HepG2 (cell line): ENCODE measurements at regions not wholly inside any gene's neighbourhood (a gene's known extent, or its start where the extent isn't known, plus 50 kb on each side); places are given as distances from the start of the nearest gene placed in this dataset.

ENCODE experiments used
- ETV5 ChIP-seq: IDR thresholded peaks from 2 replicates; pipeline ENCODE4 v1.6.1; 2018; ENCODE audit warnings: missing biosample characterization, missing genetic modification reagents, inconsistent platforms, borderline replicate concordance
- FOXJ3 ChIP-seq: sonication (generic); formaldehyde crosslinking; IDR thresholded peaks from 2 replicates; pipeline ENCODE4 v1.4.0; 2020; ENCODE audit warnings: missing genetic modification reagents, mild to moderate bottlenecking, borderline replicate concordance
- GMEB1 ChIP-seq: sonication (generic); formaldehyde crosslinking; IDR thresholded peaks from 2 replicates; pipeline ENCODE4 v1.5.1; 2020; ENCODE audit warnings: missing genetic modification reagents, mild to moderate bottlenecking, borderline replicate concordance
- MED13 ChIP-seq: sonication (generic); formaldehyde crosslinking; IDR thresholded peaks from 2 replicates; pipeline ENCODE4 v1.5.0; 2020; ENCODE audit warnings: missing genetic modification reagents
- RAD21 ChIP-seq: fragments of 450-650 bp; formaldehyde crosslinking; IDR thresholded peaks from 2 replicates; pipeline ENCODE4 v1.5.0; 2020; ENCODE audit warnings: mild to moderate bottlenecking
- RFXAP ChIP-seq: sonication (generic); formaldehyde crosslinking; IDR thresholded peaks from 2 replicates; pipeline ENCODE4 v1.4.0; 2020; ENCODE audit warnings: missing genetic modification reagents, borderline replicate concordance
- RNF2 ChIP-seq: fragments of 450-650 bp; conservative IDR thresholded peaks from 2 replicates; pipeline ENCODE4 v1.6.1; 2016; ENCODE audit warnings: low read depth
- SIX1 ChIP-seq: sonication (generic); formaldehyde crosslinking; IDR thresholded peaks from 2 replicates; pipeline ENCODE4 v1.4.0; 2020; ENCODE audit warnings: missing genetic modification reagents, borderline replicate concordance
- SOX13 ChIP-seq, 3 experiments: fragments of 450-650 bp in 1 of 3; sonication (generic) in 1 of 3; formaldehyde crosslinking in 1 of 3; IDR thresholded peaks in 2 of 3; conservative IDR thresholded peaks in 1 of 3; 2 replicates each; pipeline versions ENCODE4 v1.5.0 to v1.6.1; 2016 to 2020; ENCODE audit warnings: antibody characterized with exemption in 1 of 3, mild to moderate bottlenecking in 1 of 3, missing compliant biosample characterization in 1 of 3, missing genetic modification reagents in 1 of 3, moderate library complexity in 1 of 3
- ZBTB7A ChIP-seq: sonication (generic); formaldehyde crosslinking; IDR thresholded peaks from 2 replicates; pipeline ENCODE4 v1.8.0; 2022; ENCODE audit warnings: mild to moderate bottlenecking, missing genetic modification reagents
- ZFP82 ChIP-seq: sonication (generic); formaldehyde crosslinking; IDR thresholded peaks from 2 replicates; pipeline ENCODE4 v1.5.1; 2020; ENCODE audit warnings: mild to moderate bottlenecking, missing genetic modification reagents, borderline replicate concordance
- ZNF224 ChIP-seq: sonication (generic); formaldehyde crosslinking; IDR thresholded peaks from 2 replicates; pipeline ENCODE4 v1.5.0; 2020; ENCODE audit warnings: mild to moderate bottlenecking, missing genetic modification reagents
- ZNF614 ChIP-seq: IDR thresholded peaks from 2 replicates; pipeline ENCODE4 v1.6.1; 2018; ENCODE audit warnings: missing biosample characterization, missing genetic modification reagents, inconsistent platforms, borderline replicate concordance
- ZNF883 ChIP-seq: sonication (generic); formaldehyde crosslinking; IDR thresholded peaks from 2 replicates; pipeline ENCODE4 v1.5.1; 2020; ENCODE audit warnings: mild to moderate bottlenecking, missing genetic modification reagents; ENCODE audit errors: not compliant biosample characterization
- TF ChIP-seq, protein P1 (sequence below): sonication (generic); formaldehyde crosslinking; IDR thresholded peaks from 2 replicates; pipeline ENCODE4 v1.5.1; 2020; ENCODE audit warnings: mild to moderate bottlenecking, missing genetic modification reagents
- TF ChIP-seq, protein P2 (sequence below): sonication (generic); formaldehyde crosslinking; IDR thresholded peaks from 2 replicates; pipeline ENCODE4 v1.8.0; 2023; ENCODE audit warnings: mild to moderate bottlenecking, missing genetic modification reagents
- TF ChIP-seq, protein P3 (sequence below): sonication (generic); formaldehyde crosslinking; IDR thresholded peaks from 2 replicates; pipeline ENCODE4 v1.4.0; 2020; ENCODE audit warnings: mild to moderate bottlenecking, missing genetic modification reagents
- TF ChIP-seq, protein P4 (sequence below): sonication (generic); formaldehyde crosslinking; IDR thresholded peaks from 2 replicates; pipeline ENCODE4 v1.8.0; 2022; ENCODE audit warnings: missing genetic modification reagents, low read depth, mild to moderate bottlenecking, borderline replicate concordance

DNA sequence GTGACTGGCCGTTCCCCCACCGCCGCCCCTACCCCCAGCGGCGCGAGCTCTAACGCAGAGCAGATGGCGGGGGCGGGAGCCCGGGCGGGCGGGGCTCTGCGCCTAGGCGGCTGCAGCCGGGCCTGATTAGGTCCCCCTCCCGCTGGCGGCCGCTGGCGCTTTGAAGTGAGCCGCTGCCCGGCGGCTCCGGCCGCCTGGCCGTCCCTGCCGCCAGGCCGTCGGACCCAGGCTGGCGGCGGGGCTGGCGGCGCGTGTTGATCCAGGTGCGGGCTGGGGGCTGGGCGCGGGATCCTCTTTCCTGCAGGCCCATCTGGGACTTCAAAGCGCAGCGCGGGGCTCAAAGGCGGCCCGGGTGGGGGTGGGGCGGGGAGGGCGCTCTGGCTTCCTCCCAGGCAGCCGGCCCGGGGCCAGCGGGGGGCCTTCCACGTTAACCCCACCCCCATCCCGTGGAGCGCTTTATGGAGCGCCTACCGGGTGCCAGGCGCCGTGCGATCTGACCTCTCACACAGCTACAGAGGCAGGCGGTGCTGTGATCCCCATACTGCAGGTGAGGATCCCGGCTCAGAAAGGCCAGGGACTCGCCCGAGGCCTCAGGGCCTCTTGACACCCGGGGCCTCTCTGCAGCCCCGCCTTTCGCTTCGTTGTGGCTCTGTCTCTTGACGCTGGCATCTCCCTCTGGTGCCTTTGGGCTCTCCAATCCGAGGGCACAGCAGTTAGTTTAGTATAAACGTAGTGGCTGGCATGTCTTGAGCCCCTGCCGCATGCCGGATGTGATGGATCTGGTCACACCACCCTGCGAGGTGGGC lies 80.0 kb upstream of the NKD1 start (continued):
- TF ChIP-seq GMEB1 (CRISPR knock-in tag): no peak
- peak; percentile 83 for TF ChIP-seq RNF2
- TF ChIP-seq RFXAP (CRISPR knock-in tag): peak; percentile 49; the same call in 1 of the 2 replicates
- peak; percentile 84; the same call in 1 of the 2 replicates for TF ChIP-seq ETV5 (CRISPR knock-in tag)
- TF ChIP-seq, protein P1, sequence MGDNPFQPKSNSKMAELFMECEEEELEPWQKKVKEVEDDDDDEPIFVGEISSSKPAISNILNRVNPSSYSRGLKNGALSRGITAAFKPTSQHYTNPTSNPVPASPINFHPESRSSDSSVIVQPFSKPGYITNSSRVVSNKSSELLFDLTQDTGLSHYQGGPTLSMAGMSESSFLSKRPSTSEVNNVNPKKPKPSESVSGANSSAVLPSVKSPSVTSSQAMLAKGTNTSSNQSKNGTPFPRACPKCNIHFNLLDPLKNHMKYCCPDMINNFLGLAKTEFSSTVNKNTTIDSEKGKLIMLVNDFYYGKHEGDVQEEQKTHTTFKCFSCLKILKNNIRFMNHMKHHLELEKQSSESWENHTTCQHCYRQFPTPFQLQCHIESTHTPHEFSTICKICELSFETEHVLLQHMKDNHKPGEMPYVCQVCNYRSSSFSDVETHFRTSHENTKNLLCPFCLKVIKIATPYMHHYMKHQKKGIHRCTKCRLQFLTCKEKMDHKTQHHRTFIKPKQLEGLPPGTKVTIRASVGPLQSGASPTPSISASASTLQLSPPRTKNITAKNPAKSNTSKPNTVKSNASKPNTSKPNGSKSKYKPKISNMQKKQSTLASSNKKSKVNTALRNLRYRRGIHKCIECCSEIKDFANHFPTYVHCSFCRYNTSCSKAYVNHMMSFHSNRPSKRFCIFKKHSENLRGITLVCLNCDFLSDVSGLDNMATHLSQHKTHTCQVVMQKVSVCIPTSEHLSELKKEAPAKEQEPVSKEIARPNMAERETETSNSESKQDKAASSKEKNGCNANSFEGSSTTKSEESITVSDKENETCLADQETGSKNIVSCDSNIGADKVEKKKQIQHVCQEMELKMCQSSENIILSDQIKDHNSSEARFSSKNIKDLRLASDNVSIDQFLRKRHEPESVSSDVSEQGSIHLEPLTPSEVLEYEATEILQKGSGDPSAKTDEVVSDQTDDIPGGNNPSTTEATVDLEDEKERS (CRISPR knock-in tag): peak; percentile 80; the same call in 1 of the 2 replicates
- peak; percentile 26 for TF ChIP-seq ZNF883 (CRISPR knock-in tag)
- TF ChIP-seq, protein P2, sequence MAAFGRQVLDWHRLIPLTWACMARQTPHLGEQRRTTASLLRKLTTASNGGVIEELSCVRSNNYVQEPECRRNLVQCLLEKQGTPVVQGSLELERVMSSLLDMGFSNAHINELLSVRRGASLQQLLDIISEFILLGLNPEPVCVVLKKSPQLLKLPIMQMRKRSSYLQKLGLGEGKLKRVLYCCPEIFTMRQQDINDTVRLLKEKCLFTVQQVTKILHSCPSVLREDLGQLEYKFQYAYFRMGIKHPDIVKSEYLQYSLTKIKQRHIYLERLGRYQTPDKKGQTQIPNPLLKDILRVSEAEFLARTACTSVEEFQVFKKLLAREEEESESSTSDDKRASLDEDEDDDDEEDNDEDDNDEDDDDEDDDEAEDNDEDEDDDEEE: no peak; the same call in 1 of the 2 replicates
- TF ChIP-seq ZNF224 (CRISPR knock-in tag): peak; percentile 67; the same call in 1 of the 2 replicates
- TF ChIP-seq ZFP82: peak; percentile 49; the same call in 1 of the 2 replicates
- TF ChIP-seq, protein P3, sequence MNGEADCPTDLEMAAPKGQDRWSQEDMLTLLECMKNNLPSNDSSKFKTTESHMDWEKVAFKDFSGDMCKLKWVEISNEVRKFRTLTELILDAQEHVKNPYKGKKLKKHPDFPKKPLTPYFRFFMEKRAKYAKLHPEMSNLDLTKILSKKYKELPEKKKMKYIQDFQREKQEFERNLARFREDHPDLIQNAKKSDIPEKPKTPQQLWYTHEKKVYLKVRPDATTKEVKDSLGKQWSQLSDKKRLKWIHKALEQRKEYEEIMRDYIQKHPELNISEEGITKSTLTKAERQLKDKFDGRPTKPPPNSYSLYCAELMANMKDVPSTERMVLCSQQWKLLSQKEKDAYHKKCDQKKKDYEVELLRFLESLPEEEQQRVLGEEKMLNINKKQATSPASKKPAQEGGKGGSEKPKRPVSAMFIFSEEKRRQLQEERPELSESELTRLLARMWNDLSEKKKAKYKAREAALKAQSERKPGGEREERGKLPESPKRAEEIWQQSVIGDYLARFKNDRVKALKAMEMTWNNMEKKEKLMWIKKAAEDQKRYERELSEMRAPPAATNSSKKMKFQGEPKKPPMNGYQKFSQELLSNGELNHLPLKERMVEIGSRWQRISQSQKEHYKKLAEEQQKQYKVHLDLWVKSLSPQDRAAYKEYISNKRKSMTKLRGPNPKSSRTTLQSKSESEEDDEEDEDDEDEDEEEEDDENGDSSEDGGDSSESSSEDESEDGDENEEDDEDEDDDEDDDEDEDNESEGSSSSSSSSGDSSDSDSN (CRISPR knock-in tag): peak; percentile 77; the same call in 1 of the 2 replicates
- peak; percentile 53; the same call in 1 of the 2 replicates for TF ChIP-seq ZBTB7A (CRISPR knock-in tag)
- 0 out of 2 replicates have a peak, but pooled peaks have one; percentile 60 for TF ChIP-seq SIX1
- TF ChIP-seq, protein P4, sequence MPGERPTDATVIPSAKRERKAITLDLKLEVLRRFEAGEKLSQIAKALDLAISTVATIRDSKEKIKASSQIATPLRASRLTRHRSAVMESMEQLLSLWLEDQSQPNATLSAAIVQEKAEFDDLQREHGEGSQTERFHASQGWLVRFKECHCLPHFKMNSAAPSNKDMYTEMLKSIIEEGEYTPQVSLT: no peak; the same call in 1 of the 2 replicates
- TF ChIP-seq SOX13 (IDR thresholded peaks at IDR 0.05): peak; percentile 11; the same call in 1 of the 2 replicates
- TF ChIP-seq SOX13 (CRISPR knock-in tag; conservative IDR thresholded peaks at IDR 0.05 in 1 of 2, IDR thresholded peaks at IDR 0.05 in 1 of 2): peak in 1 of 2 experiments; percentile 78; a peak in 2 of 4 replicates
- TF ChIP-seq MED13 (CRISPR knock-in tag): peak; percentile 96; the same call in 1 of the 2 replicates
- peak; percentile 81 for TF ChIP-seq RAD21
- TF ChIP-seq FOXJ3 (CRISPR knock-in tag): peak; percentile 50; the same call in 1 of the 2 replicates
- no peak for TF ChIP-seq ZNF614 (CRISPR knock-in tag)
